Frontal cortex (tissue), 3 donors: ENCODE measurements at regions not wholly inside any gene's neighbourhood (a gene's known extent, or its start where the extent isn't known, plus 50 kb on each side); places are given as distances from the start of the nearest gene placed in this dataset.

ENCODE experiments used
- DNase-seq, 2 donors: peaks; one replicate each; pipeline ENCODE4 v3.0.0; 2012; ENCODE audit warnings: low spot score in 2 of 2
- FAIRE-seq: peaks from 2 replicates; lab custom pipeline; 2012; peaks lifted over from hg19 to GRCh38; lab: Jason Lieb, UNC
- donor health status: control.
- donor health status: control.
- donor health status: control.

GRCh38 chrX:4787971-4788370 is 1074.5 kb upstream of the PRKX start:
- FAIRE-seq (no peak), DNase-seq (no peak)

- no peak for DNase-seq
- FAIRE-seq, result no peak
Measured at GRCh38 chrX:4764888-4765287, 1051.4 kb upstream of the PRKX start.

- DNase-seq, result no peak
- no peak for FAIRE-seq
Measured at GRCh38 chrX:4762196-4762595, 1048.7 kb upstream of the PRKX start.

- FAIRE-seq, result no peak
- no peak for DNase-seq
Measured at GRCh38 chrX:4754878-4755604, 1041.6 kb upstream of the PRKX start.

- no peak for DNase-seq
- no peak for FAIRE-seq
Measured at GRCh38 chrX:4741024-4741423, 1027.6 kb upstream of the PRKX start.

- DNase-seq (no peak), FAIRE-seq (no peak)
Measured at GRCh38 chrX:4735299-4735698, 1021.9 kb upstream of the PRKX start.

- FAIRE-seq (no peak), DNase-seq (no peak)
Measured at GRCh38 chrX:4710618-4711433, 997.4 kb upstream of the PRKX start.

- FAIRE-seq, result no peak
- DNase-seq, result no peak
Measured at GRCh38 chrX:4708970-4709760, 995.7 kb upstream of the PRKX start.

GRCh38 chrX:4706961-4707360 is 993.5 kb upstream of the PRKX start:
- DNase-seq (no peak), FAIRE-seq (no peak)

- FAIRE-seq (no peak), DNase-seq (no peak)
Measured at GRCh38 chrX:4690521-4690920, 977.1 kb upstream of the PRKX start.

- DNase-seq (no peak), FAIRE-seq (no peak)
Measured at GRCh38 chrX:4682636-4683035, 969.2 kb upstream of the PRKX start.

GRCh38 chrX:4675686-4676300 is 962.3 kb upstream of the PRKX start:
- FAIRE-seq, result no peak
- DNase-seq, result no peak

GRCh38 chrX:4674028-4674782 is 960.8 kb upstream of the PRKX start:
- FAIRE-seq, result no peak
- no peak for DNase-seq

GRCh38 chrX:4671344-4671743 is 957.9 kb upstream of the PRKX start:
- no peak for FAIRE-seq
- no peak for DNase-seq

GRCh38 chrX:4670606-4671005 is 957.2 kb upstream of the PRKX start:
- FAIRE-seq, result no peak

GRCh38 chrX:4668802-4669536 is 955.5 kb upstream of the PRKX start:
- DNase-seq (no peak), FAIRE-seq (no peak)

More at GRCh38 chrX:4670606-4671005, 957.2 kb upstream of the PRKX start:
- DNase-seq, result no peak

- no peak for DNase-seq
- no peak for FAIRE-seq
Measured at GRCh38 chrX:4663085-4663484, 949.6 kb upstream of the PRKX start.

GRCh38 chrX:4661771-4662170 is 948.3 kb upstream of the PRKX start:
- DNase-seq (no peak), FAIRE-seq (no peak)

- DNase-seq, result no peak
- FAIRE-seq, result no peak
Measured at GRCh38 chrX:4656419-4656818, 943.0 kb upstream of the PRKX start.
